ENCODE measurements at regions not wholly inside any gene's neighbourhood (a gene's known extent, or its start where the extent isn't known, plus 50 kb on each side); places are given as distances from the start of the nearest gene placed in this dataset.

GRCh38 chr1:14064649-14065442, 364.9 kb downstream of the PRDM2 start:
- DNase-seq (no peak), ATAC-seq (no peak)
- intact Hi-C loops (cut with DNase I): no loop called here
- no peak for TF ChIP-seq CTCF (IDR thresholded peaks at IDR 0.05)
- no peak overlapping the region for H3K27ac ChIP-seq
- H3K9me3 ChIP-seq: no peaks in the 10 kb centered on the region
- H3K4me3 ChIP-seq: no peak overlapping the region
- no peaks in the 10 kb centered on the region for H3K4me1 ChIP-seq
- H3K27me3 ChIP-seq (ENCODE audit: low read depth): no peaks in the 10 kb centered on the region
- H3K36me3 ChIP-seq: no peaks in the 10 kb centered on the region

GRCh38 chr1:14065486-14065885, 365.5 kb downstream of the PRDM2 start:
- no peaks in the 10 kb centered on the region for H3K9me3 ChIP-seq
- H3K27ac ChIP-seq: no peak overlapping the region
- intact Hi-C loops (cut with DNase I): no loop called here
- TF ChIP-seq CTCF (IDR thresholded peaks at IDR 0.05): no peak
- H3K4me3 ChIP-seq: no peak overlapping the region
- no peaks in the 10 kb centered on the region for H3K27me3 ChIP-seq (ENCODE audit: low read depth)
- DNase-seq: no peak
- ATAC-seq: no peak
- no peaks in the 10 kb centered on the region for H3K4me1 ChIP-seq
- H3K36me3 ChIP-seq: no peaks in the 10 kb centered on the region

GRCh38 chr1:14067036-14067435, 367.0 kb downstream of the PRDM2 start:
- ATAC-seq: no peak
- intact Hi-C loops (cut with DNase I): no loop called here

GRCh38 chr1:14067711-14068110, 367.7 kb downstream of the PRDM2 start:
- intact Hi-C loops (cut with DNase I): no loop called here
- no peak overlapping the region for H3K4me3 ChIP-seq
- ATAC-seq: no peak
- TF ChIP-seq CTCF (IDR thresholded peaks at IDR 0.05): no peak
- no peaks in the 10 kb centered on the region for H3K4me1 ChIP-seq
- no peaks in the 10 kb centered on the region for H3K36me3 ChIP-seq
- H3K27ac ChIP-seq: no peak overlapping the region
- H3K27me3 ChIP-seq (ENCODE audit: low read depth): no peaks in the 10 kb centered on the region
- no peaks in the 10 kb centered on the region for H3K9me3 ChIP-seq
- no peak for DNase-seq

More at GRCh38 chr1:14067036-14067435, 367.0 kb downstream of the PRDM2 start:
- no peaks in the 10 kb centered on the region for H3K4me1 ChIP-seq
- no peak overlapping the region for H3K4me3 ChIP-seq
- H3K9me3 ChIP-seq: no peaks in the 10 kb centered on the region
- no peak for DNase-seq
- no peaks in the 10 kb centered on the region for H3K27me3 ChIP-seq (ENCODE audit: low read depth)
- no peak overlapping the region for H3K27ac ChIP-seq
- H3K36me3 ChIP-seq: no peaks in the 10 kb centered on the region
- no peak for TF ChIP-seq CTCF (IDR thresholded peaks at IDR 0.05)

- Histone ChIP-seq H3K27me3 (ENCODE audit: low read depth) (no peaks in the 10 kb centered on the region), H3K27ac (no peak overlapping the region), H3K36me3 (no peaks in the 10 kb centered on the region), H3K4me3 (no peak overlapping the region), H3K9me3 (no peaks in the 10 kb centered on the region), H3K4me1 (no peaks in the 10 kb centered on the region)
- DNase-seq: no peak
- no peak for ATAC-seq
- intact Hi-C loops (cut with DNase I): no loop called here
- no peak for TF ChIP-seq CTCF (IDR thresholded peaks at IDR 0.05)
These were observed 371.6 kb downstream of the PRDM2 start for GRCh38 chr1:14071581-14071980.

Measured in lower lobe of right lung (tissue), 2 donors.